Urinary bladder (tissue), 3 donors: ENCODE measurements at regions not wholly inside any gene's neighbourhood (a gene's known extent, or its start where the extent isn't known, plus 50 kb on each side); places are given as distances from the start of the nearest gene placed in this dataset.

Source experiments
- DNase-seq: peaks from one replicate; pipeline ENCODE4 v3.0.0-alpha.2; 2015; ENCODE audit errors: extremely low spot score
- H3K27ac ChIP-seq: one replicate; pipeline ENCODE4 v1.5.1; 2013; ENCODE audit warnings: low read depth, mild to moderate bottlenecking, moderate library complexity
- H3K36me3 ChIP-seq: one replicate; pipeline ENCODE4 v1.6.1; 2013; ENCODE audit warnings: mild to moderate bottlenecking, moderate library complexity; ENCODE audit not compliant: insufficient read depth
- H3K4me1 ChIP-seq: one replicate; pipeline ENCODE4 v1.6.1; 2013; ENCODE audit warnings: mild to moderate bottlenecking, moderate library complexity; ENCODE audit not compliant: insufficient read depth
- H3K4me3 ChIP-seq: one replicate; pipeline ENCODE4 v1.5.1; 2013; ENCODE audit warnings: low read depth, low read length
- WGBS: extraction: QIAGEN DNeasy Blood & Tissue Kit; methylation state at CpG from one replicate; pipeline ENCODE4 v1.1.7; 2013; 5-methylcytosine and 5-hydroxymethylcytosine counted together
- donor health status: healthy with polysubstance abuse.
- donor health status: healthy.

DNA sequence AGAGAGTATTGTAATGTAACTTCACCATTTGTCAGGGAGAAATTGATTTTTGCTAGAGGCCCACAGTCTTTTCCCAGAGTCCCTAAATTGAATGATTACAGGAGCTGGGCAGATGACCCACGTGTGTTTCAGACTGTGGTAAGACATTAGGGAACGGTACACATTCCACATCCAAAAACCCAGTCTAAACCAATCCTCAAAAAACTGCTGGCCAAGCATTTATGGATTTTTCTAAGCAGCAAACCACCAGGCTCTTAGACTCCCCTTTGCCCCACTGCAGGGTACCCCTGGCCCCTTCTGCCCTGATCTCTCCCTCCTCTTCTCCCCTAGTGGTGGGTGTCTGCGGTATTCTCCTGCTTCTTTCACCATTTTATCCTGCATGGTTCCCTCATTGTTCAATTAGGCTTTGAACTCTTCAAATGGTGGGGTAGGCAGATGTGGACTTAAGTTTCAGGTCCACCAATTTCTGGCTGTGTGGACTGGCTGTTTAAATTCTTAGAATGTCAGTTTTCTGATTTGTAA lies 135.5 kb upstream of the SORCS3 start:
- 61% methylated on average over 3 of the region's 3 CpGs for WGBS
- Histone ChIP-seq H3K4me1 (no peaks in the 10 kb centered on the region), H3K27ac (no peak overlapping the region), H3K36me3 (no peaks in the 10 kb centered on the region), H3K4me3 (no peak overlapping the region)
- DNase-seq, result no peak

DNA sequence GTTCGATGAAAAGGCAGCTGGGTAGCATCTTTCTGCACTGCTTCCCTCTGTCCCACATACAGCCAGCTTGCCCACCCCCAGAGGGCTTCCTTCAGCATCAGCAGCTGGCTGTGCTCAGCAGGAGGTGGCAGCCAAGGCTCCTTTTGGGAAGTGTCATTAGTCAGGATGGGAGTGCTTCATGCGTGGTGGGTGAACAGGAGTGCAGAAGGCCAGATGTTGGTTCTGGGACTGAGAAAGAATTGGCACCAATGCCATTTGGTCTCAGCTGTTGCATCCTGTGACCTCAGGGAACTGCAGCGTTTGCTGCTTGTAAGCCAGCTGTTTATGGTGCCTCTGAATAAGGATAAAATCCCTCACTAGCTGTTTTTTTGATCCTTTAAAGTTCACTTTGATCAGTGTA lies 131.1 kb upstream of the SORCS3 start:
- H3K27ac ChIP-seq, result no peak overlapping the region
- no peaks in the 10 kb centered on the region for H3K36me3 ChIP-seq
- H3K4me3 ChIP-seq, result no peak overlapping the region
- DNase-seq, result no peak
- no peaks in the 10 kb centered on the region for H3K4me1 ChIP-seq
- WGBS, result 45% methylated on average over 3 of the region's 3 CpGs

DNA sequence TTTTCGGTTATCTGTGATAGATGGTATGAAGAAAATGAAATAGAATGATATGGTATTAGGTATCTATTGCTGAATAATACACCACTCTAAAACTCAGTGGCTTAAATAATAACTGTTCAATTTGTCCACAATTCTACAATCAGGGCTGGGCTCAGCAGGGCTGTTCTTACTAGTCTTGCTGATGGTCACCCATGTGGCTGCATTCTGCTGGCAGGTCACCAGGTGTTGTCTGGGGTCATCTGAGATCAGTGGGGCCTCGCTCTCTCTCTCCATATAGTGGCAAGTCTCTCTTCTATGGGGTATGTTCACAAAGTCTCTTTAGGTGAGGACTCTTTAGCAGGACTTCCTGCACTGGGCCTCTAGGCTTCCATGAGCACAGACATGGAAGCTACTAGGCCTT lies 130.4 kb upstream of the SORCS3 start:
- Histone ChIP-seq H3K4me3 (no peak overlapping the region), H3K27ac (no peak overlapping the region), H3K36me3 (no peaks in the 10 kb centered on the region), H3K4me1 (no peaks in the 10 kb centered on the region)
- no peak for DNase-seq
- WGBS, result 90% methylated on average over 2 of the region's 2 CpGs

DNA sequence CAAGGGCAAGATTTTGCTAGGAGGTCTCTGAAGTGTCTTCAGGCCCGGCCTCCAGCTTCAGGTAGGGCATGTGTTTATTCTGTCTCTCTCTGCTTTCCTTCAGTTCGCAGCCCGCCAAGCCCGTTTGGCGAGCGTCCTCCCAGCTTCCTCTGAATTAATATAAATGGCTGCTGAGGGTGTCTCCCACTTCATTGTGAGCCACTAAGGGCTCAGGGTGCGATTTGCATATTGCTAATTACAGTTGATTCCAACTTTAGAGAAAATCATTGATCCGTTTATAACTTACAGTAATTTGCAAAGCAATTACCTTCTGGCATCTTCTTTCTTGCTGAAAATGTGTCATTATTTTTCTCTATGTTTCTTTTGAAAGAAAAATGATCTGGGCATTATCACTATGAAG lies 128.3 kb upstream of the SORCS3 start:
- DNase-seq, result no peak
- 47% methylated on average over 8 of the region's 8 CpGs for WGBS

DNA sequence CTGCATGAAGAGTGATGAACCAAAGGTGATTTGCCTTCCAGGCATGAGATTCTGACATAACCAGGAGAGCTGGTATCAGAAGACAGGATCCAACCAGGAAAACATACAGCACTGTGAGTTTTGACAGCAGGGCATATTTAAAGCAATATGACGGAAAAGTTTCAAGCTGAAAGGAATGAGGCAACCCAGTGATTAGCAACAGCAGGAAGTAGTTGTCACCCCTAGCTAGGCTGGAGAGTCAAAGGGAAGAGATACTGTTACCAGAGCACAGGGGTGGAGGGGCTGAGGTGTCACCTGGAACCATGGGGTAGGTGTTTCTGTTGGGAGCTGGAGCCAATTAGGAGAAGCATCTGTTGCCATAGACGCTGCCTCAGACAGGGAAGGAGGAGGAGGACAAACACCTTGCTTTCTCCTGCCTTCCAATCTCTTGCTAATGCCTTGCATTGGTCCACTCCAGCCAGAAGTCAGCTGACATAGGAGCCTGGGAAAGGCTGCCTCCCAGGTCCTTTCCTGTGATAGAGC lies 125.4 kb upstream of the SORCS3 start:
- no peak overlapping the region for H3K4me3 ChIP-seq
- H3K36me3 ChIP-seq, result no peaks in the 10 kb centered on the region
- no peaks in the 10 kb centered on the region for H3K4me1 ChIP-seq
- no peak overlapping the region for H3K27ac ChIP-seq
- no peak for DNase-seq
- WGBS, result 32% methylated on average over 2 of the region's 2 CpGs

More for the DNA sequence above, 128.3 kb upstream of the SORCS3 start:
- H3K36me3 ChIP-seq, result no peaks in the 10 kb centered on the region
- no peak overlapping the region for H3K4me3 ChIP-seq
- no peaks in the 10 kb centered on the region for H3K4me1 ChIP-seq
- no peak overlapping the region for H3K27ac ChIP-seq

DNA sequence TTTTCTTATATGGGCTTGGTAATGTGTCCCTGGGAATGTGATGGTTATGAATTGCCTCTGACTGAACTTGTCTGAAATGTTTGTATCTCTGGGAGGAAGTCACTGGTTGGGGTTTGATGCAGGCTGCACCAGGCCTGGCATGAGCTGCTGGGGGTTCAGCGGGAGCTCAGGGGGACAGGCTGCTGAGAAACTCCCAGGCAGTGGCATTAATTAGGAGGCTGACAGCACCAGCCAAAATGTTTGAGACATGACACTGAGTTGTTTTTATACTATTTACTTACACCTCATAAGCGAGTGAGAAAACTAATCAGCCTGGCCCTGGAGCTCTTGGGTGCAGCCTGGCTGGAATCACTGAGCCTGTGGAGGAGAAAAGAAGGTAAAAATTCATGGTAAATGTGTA lies 124.1 kb upstream of the SORCS3 start:
- no peak overlapping the region for H3K4me3 ChIP-seq
- 65% methylated on average over 2 of the region's 2 CpGs for WGBS
- no peak overlapping the region for H3K27ac ChIP-seq
- no peak for DNase-seq
- no peaks in the 10 kb centered on the region for H3K36me3 ChIP-seq
- no peaks in the 10 kb centered on the region for H3K4me1 ChIP-seq

DNA sequence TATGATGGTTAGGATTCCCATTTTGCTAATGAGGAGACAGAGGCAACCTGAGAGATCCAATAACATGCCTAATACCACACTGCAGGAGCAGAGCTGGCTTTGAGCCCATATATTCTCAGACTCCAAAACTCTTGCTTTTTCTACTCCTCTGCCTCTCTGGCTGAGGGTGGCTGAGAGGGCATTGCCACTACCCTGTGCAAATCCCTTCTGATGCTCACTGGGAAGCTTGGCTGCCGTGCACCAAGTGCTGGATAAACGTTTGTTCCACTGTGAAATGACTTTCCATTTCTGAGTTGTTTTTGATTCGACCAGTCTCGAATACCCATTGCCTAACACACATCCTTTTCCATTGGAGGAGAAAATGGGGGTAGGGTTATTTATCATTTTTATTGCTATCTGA lies 123.1 kb upstream of the SORCS3 start:
- H3K4me1 ChIP-seq, result no peaks in the 10 kb centered on the region
- H3K4me3 ChIP-seq, result no peak overlapping the region
- DNase-seq, result no peak
- WGBS, result 67% methylated on average over 4 of the region's 4 CpGs
- no peak overlapping the region for H3K27ac ChIP-seq
- no peaks in the 10 kb centered on the region for H3K36me3 ChIP-seq

DNA sequence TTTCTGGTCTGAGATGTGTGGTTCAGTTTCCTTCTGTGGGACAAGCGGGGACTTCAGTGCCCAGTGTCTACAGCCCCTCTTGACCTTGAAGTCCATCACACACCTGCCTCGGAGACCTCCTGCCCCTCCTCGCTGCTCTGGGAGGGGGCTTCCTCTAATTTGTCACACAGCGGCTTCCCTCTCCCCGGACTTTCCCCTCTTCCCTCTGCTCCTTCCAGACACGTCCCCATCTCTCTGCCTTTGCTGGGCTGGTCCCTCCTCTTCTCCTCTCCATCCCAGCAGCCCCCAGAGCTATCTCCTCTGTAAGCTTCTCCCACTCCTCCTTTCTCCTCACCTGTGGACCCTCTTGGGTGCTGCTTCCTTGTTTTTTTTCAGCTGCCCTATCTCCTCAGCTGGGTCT lies 122.2 kb upstream of the SORCS3 start:
- no peak for DNase-seq
- H3K27ac ChIP-seq, result no peak overlapping the region
- no peak overlapping the region for H3K4me3 ChIP-seq
- H3K4me1 ChIP-seq, result no peaks in the 10 kb centered on the region
- H3K36me3 ChIP-seq, result no peaks in the 10 kb centered on the region
- WGBS, result 83% methylated on average over 6 of the region's 6 CpGs

DNA sequence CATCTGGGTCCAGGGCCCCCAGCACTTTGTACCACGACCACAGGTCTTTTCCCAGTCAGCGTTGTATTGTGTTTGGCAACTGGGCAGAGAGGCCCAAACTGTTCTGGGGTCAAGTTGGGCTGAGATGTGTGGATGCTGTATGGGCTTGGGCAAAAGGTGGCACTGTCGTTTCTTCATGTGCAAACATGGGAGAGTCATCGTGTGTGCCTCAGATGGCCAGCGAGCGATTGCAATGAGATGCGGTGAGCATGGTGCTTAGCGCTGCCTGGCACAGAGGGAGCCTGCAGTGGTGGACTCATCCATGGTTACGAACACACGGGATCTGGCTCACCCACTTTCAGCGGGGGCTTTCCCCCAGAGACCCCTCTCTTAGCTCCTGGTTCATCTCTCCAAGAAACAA lies 120.4 kb upstream of the SORCS3 start:
- WGBS, result 88% methylated on average over 11 of the region's 11 CpGs
- no peaks in the 10 kb centered on the region for H3K4me1 ChIP-seq

DNA sequence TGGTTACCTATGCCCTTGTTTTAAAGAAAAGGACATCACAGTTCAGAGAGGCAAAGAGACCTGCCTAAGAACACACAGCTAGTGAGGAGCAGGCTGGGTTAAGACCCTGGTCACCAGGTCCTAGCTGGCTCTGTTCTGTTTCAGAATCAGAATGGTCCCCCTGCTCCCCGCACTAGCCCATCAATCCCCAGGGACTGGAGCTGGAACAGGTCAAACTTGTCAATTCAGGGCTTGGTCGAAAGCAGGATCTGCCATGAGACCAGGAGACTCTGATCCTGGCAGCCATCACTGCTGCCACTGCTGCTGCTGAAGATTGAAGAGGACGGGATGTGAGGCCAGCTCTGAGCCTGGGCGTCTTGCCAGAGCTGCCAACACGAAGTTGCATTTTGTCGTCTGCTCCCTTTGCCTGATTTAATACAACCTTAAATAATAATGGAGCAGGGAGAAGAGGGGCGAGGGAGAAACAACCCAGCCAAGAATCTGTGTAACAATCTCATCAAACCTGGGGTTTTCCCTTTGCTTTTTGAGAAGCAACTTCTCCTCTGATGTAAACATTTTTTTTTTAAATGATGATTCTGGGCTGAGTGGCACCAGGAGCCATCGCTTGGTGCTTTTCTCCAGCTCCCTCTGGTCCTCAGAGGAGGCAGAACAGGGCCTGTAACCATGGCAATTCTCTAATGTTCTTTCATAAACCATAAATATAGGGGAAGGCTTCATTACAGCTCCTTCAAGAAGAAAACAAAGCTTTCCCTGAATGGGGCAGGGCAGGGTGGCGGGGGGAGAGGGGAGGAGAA lies 119.0 kb upstream of the SORCS3 start:
- H3K4me3 ChIP-seq, result no peak overlapping the region
- no peaks in the 10 kb centered on the region for H3K36me3 ChIP-seq
- H3K4me1 ChIP-seq, result no peaks in the 10 kb centered on the region
- DNase-seq, result no peak
- WGBS, result 39% methylated on average over 9 of the region's 9 CpGs
- no peak overlapping the region for H3K27ac ChIP-seq

More for the DNA sequence above, 120.4 kb upstream of the SORCS3 start:
- Histone ChIP-seq H3K4me3 (no peak overlapping the region), H3K36me3 (no peaks in the 10 kb centered on the region), H3K27ac (no peak overlapping the region)
- no peak for DNase-seq

DNA sequence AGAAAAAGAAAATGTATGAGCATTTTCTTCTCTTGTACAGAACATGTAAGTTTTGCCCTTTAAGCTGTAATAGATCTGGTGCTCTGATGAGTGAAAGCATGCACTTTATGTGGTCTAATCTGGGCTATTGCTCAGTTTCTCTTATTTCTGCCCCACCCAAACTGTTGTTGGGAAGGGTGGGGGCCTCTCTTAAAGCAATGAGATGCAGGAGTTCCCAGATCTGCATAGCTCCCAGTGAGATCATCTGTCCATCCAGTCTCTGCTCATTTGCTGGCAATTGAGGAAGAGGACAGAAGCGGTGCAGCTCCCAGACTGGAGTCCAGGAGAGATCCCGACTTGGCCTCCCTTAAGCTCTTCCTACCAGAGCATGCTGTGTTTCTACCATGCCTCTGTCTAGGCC lies 114.9 kb upstream of the SORCS3 start:
- Histone ChIP-seq H3K4me1 (no peaks in the 10 kb centered on the region), H3K36me3 (no peaks in the 10 kb centered on the region), H3K27ac (no peak overlapping the region), H3K4me3 (no peak overlapping the region)
- DNase-seq, result no peak
- 86% methylated on average over 2 of the region's 2 CpGs for WGBS

DNA sequence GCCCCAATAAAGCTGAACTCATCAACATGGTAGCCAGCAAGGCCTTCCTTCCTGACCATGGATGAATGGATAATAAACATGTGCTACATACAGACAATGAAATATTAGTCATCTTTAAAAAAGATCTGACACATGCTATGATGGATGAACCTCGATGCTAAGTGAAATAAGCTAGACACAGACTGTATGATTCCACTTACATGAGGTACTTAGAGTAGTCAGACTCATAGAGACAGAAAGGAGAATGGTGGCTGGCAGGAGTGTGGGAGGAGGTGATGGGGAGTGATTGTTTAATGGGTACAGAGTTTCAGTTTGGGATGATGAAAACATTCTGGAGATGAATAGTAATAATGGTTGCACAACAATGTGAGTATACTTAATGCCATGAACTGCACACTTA lies 114.1 kb upstream of the SORCS3 start:
- WGBS, result 61% methylated on average over 1 of the region's 1 CpG
- Histone ChIP-seq H3K4me1 (no peaks in the 10 kb centered on the region), H3K27ac (no peak overlapping the region), H3K36me3 (no peaks in the 10 kb centered on the region), H3K4me3 (no peak overlapping the region)
- DNase-seq, result no peak

DNA sequence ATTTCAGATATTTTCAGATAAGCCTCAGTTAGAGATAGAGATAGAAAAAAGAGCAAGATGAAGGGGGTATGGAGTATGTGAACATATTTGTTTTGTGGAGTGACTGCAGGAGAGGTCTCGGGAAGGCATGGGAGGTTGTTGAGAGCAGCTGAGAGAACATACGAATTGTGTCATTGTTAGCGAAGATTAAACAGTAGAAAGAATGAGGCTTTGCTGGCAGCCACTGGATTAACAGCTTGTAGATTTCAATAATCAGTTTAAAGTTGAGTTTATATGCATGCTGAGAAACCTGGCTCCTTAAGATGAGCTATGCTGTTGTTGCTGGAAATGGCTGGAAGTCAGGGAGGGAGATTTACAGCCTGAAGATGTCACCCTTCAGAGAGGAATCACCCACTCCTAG lies 100.9 kb upstream of the SORCS3 start:
- no peak for DNase-seq
- no peaks in the 10 kb centered on the region for H3K36me3 ChIP-seq
- H3K4me3 ChIP-seq, result no peak overlapping the region
- no peaks in the 10 kb centered on the region for H3K4me1 ChIP-seq
- H3K27ac ChIP-seq, result no peak overlapping the region
- 33% methylated on average over 3 of the region's 3 CpGs for WGBS

DNA sequence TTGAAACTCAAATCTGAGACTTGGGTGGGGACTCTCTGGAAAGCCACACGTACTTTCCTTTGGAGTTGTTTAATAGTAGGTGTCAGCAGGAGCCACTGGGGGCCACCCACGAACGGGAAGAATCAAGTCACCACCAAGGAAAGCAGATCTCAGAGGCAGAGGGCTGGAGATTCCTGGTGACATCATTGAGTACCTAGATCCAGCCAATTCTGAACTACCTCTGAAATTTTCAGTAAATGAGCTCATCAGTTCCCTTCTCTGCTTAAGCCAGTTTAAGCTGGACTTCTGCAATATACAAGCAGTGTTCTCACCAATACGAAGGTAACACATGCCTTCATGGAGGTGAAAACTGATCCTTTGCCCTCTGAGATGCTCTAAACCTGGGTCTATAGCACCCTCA lies 99.3 kb upstream of the SORCS3 start:
- H3K4me3 ChIP-seq, result no peak overlapping the region
- WGBS, result 65% methylated on average over 4 of the region's 4 CpGs
- H3K27ac ChIP-seq, result no peak overlapping the region
- no peak for DNase-seq
- no peaks in the 10 kb centered on the region for H3K4me1 ChIP-seq
- no peaks in the 10 kb centered on the region for H3K36me3 ChIP-seq
